GM12878 (cell line): ENCODE measurements at regions not wholly inside any gene's neighbourhood (a gene's known extent, or its start where the extent isn't known, plus 50 kb on each side); places are given as distances from the start of the nearest gene placed in this dataset.

ENCODE experiments used
- ATAC-seq: fragments of 200-7000 bp; cut with Tn5 transposase; 3 replicates; pipeline ENCODE4 v1.9.1; 2020; ENCODE audit warnings: mild to moderate bottlenecking, moderate library complexity
- BruUV-seq: library from RNA; stranded (reverse); fragments of 400-500 nt; replicated peaks from 2 replicates; lab custom pipeline; 2021; lab: Mats Ljungman, UMichigan
- CTCF ChIA-PET: fragments of 300-600 bp; sonication (Branson Sonifier 250); formaldehyde crosslinking; extraction: SDS; loops from one replicate; lab custom pipeline; 2021; ENCODE audit warnings: inconsistent platforms; lab: Yijun Ruan, JAX
- POLR2A ChIA-PET: fragments of 350-600 bp; formaldehyde crosslinking; extraction: SDS; loops from one replicate; lab custom pipeline; 2021; ENCODE audit warnings: inconsistent platforms; lab: Charles Lee
- RAD21 ChIA-PET: fragments of 300-600 bp; sonication (Branson Sonifier 250); formaldehyde crosslinking; loops from one replicate; lab custom pipeline; 2023; ENCODE audit warnings: antibody characterized with exemption; ENCODE audit not compliant: unreplicated experiment; lab: Charles Lee
- SMC1A ChIA-PET: fragments of 300-600 bp; sonication (Branson Sonifier 250); formaldehyde crosslinking; loops from one replicate; lab custom pipeline; 2023; ENCODE audit not compliant: unreplicated experiment, uncharacterized antibody; lab: Charles Lee
- DNase-seq: peaks from one replicate; pipeline ENCODE4 v3.0.0-alpha.2; 2011; ENCODE audit warnings: low read depth, low spot score
- FAIRE-seq: peaks from 3 replicates; lab custom pipeline; 2011; peaks lifted over from hg19 to GRCh38; lab: Jason Lieb, UNC
- H2AFZ ChIP-seq: 2 replicates; pipeline ENCODE4 v1.6.0; 2011; ENCODE audit warnings: low read depth, low read length, control low read depth; ENCODE audit not compliant: control insufficient read depth
- H3K27ac ChIP-seq: 2 replicates; pipeline ENCODE4 v1.5.1; 2011; ENCODE audit warnings: control low read depth; ENCODE audit not compliant: control insufficient read depth, insufficient read depth
- H3K27me3 ChIP-seq, 2 experiments: replicated peaks in 1 of 2; 2 replicates each; pipeline versions ENCODE4 v1.6.0 to v1.6.1; 2011; ENCODE audit warnings: low read length in 1 of 2; ENCODE audit not compliant: control insufficient read depth in 2 of 2, insufficient read depth in 2 of 2
- H3K36me3 ChIP-seq, 2 experiments: 2 replicates each; pipeline ENCODE4 v1.5.1; 2011; ENCODE audit warnings: low read length in 1 of 2; ENCODE audit not compliant: control insufficient read depth in 2 of 2, insufficient read depth in 2 of 2
- H3K4me1 ChIP-seq: 2 replicates; pipeline ENCODE4 v1.6.1; 2011; ENCODE audit warnings: mild to moderate bottlenecking, low read length, moderate library complexity, mixed read lengths; ENCODE audit not compliant: control insufficient read depth, insufficient read depth
- H3K4me2 ChIP-seq: 2 replicates; pipeline ENCODE4 v1.6.0; 2011; ENCODE audit warnings: control low read depth; ENCODE audit not compliant: control insufficient read depth, insufficient read depth
- H3K4me3 ChIP-seq: fragments of 200-600 bp; sonication (generic); 2 replicates; pipeline ENCODE4 v1.5.1; 2016
- H3K79me2 ChIP-seq: 2 replicates; pipeline ENCODE4 v1.6.0; 2011; ENCODE audit warnings: low read length; ENCODE audit not compliant: control insufficient read depth, insufficient read depth
- H3K9ac ChIP-seq: 2 replicates; pipeline ENCODE4 v1.8.0; 2011; ENCODE audit warnings: low read length, control low read depth, mixed read lengths; ENCODE audit not compliant: control insufficient read depth, insufficient read depth
- H3K9me3 ChIP-seq: replicated peaks from 3 replicates; pipeline ENCODE4 v1.5.1; 2011; ENCODE audit warnings: mild to moderate bottlenecking, low read length; ENCODE audit not compliant: control insufficient read depth, insufficient read depth
- H4K20me1 ChIP-seq: 2 replicates; pipeline ENCODE4 v1.6.0; 2011; ENCODE audit not compliant: control insufficient read depth, insufficient read depth
- CUX1 ChIP-seq: IDR thresholded peaks from 2 replicates; pipeline ENCODE4 v1.6.1; 2012; ENCODE audit warnings: improper control_type of control experiment, low read depth, low read length; ENCODE audit not compliant: insufficient replicate concordance
- E2F8 ChIP-seq: fragments of 450-650 bp; IDR thresholded peaks from 2 replicates; pipeline ENCODE4 v1.6.1; 2018; ENCODE audit warnings: mild to moderate bottlenecking, low read depth, moderate library complexity; ENCODE audit not compliant: partially characterized antibody
- MEF2A ChIP-seq: IDR thresholded peaks from 2 replicates; pipeline ENCODE4 v1.6.1; 2011; ENCODE audit warnings: low read depth, mild to moderate bottlenecking, low read length, moderate library complexity; ENCODE audit not compliant: insufficient read depth
- PKNOX1 ChIP-seq: fragments of 450-650 bp; IDR thresholded peaks from 2 replicates; pipeline ENCODE4 v1.6.1; 2016; ENCODE audit warnings: mild to moderate bottlenecking
- RFX5 ChIP-seq: IDR thresholded peaks from 2 replicates; pipeline ENCODE4 v1.6.1; 2011; ENCODE audit warnings: low read depth, low read length, improper control_type of control experiment
- SIX5 ChIP-seq: IDR thresholded peaks from 2 replicates; pipeline ENCODE4 v1.6.1; 2011; ENCODE audit warnings: mild to moderate bottlenecking, low read depth, low read length, moderate library complexity; ENCODE audit not compliant: severe bottlenecking
- USF2 ChIP-seq: IDR thresholded peaks from 2 replicates; pipeline ENCODE4 v1.6.1; 2011; ENCODE audit warnings: low read depth, low read length, improper control_type of control experiment, borderline replicate concordance
- WGBS: methylation state at CpG from one replicate; pipeline ENCODE4 v1.1.6; 2016; ENCODE audit warnings: low lambda C conversion rate; ENCODE audit not compliant: insufficient replicate concordance, insufficient coverage; ENCODE audit errors: missing lambda C conversion rate; 5-methylcytosine and 5-hydroxymethylcytosine counted together
- in situ Hi-C: fragments of 300-500 bp; cut with MboI; formaldehyde crosslinking; loops from 9 replicates; pipeline ENCODE4 v1.14.3; 2018; ENCODE audit warnings: mixed read lengths
- intact Hi-C: fragments of 100-400 bp; cut with micrococcal nuclease; formaldehyde crosslinking; loops from one replicate; pipeline ENCODE4 v1.14.2; 2022; ENCODE audit not compliant: unreplicated experiment
- TF ChIP-seq, protein P1 (sequence below): fragments of 450-650 bp; conservative IDR thresholded peaks from 2 replicates; pipeline ENCODE4 v1.6.1; 2017; ENCODE audit warnings: mild to moderate bottlenecking, moderate library complexity
- TF ChIP-seq, protein P2 (sequence below): fragments of 450-650 bp; IDR thresholded peaks from 2 replicates; pipeline ENCODE4 v1.6.1; 2017; ENCODE audit warnings: borderline replicate concordance

- WGBS = 24% methylated on average over 7 of the region's 7 CpGs
- intact Hi-C loops = no loop called here
- DNase-seq = no peak
- in situ Hi-C loops = no loop called here
- Histone ChIP-seq H3K27ac (no peak overlapping the region), H3K4me3 (no peak overlapping the region), H3K36me3 (no peaks in the 10 kb centered on the region), H3K4me2 (no peak overlapping the region), H4K20me1 (no peaks in the 10 kb centered on the region), H3K79me2 (no peaks in the 10 kb centered on the region), H3K4me1 (no peaks in the 10 kb centered on the region), H3K9ac (no peak overlapping the region), H3K9me3 (no peaks in the 10 kb centered on the region), H2AFZ (no peak overlapping the region), H3K27me3 (no peaks in the 10 kb centered on the region)
- POLR2A ChIA-PET = no interaction called here
- SMC1A ChIA-PET = no interaction called here
- CTCF ChIA-PET = no interaction called here
- BruUV-seq = no TSS peak
- RAD21 ChIA-PET = no interaction called here
- ATAC-seq = no peak
- no peak for FAIRE-seq
- TF ChIP-seq, protein P1, sequence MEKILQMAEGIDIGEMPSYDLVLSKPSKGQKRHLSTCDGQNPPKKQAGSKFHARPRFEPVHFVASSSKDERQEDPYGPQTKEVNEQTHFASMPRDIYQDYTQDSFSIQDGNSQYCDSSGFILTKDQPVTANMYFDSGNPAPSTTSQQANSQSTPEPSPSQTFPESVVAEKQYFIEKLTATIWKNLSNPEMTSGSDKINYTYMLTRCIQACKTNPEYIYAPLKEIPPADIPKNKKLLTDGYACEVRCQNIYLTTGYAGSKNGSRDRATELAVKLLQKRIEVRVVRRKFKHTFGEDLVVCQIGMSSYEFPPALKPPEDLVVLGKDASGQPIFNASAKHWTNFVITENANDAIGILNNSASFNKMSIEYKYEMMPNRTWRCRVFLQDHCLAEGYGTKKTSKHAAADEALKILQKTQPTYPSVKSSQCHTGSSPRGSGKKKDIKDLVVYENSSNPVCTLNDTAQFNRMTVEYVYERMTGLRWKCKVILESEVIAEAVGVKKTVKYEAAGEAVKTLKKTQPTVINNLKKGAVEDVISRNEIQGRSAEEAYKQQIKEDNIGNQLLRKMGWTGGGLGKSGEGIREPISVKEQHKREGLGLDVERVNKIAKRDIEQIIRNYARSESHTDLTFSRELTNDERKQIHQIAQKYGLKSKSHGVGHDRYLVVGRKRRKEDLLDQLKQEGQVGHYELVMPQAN = no peak
- no peak for TF ChIP-seq RFX5
- no peak for TF ChIP-seq SIX5
- TF ChIP-seq, protein P2, sequence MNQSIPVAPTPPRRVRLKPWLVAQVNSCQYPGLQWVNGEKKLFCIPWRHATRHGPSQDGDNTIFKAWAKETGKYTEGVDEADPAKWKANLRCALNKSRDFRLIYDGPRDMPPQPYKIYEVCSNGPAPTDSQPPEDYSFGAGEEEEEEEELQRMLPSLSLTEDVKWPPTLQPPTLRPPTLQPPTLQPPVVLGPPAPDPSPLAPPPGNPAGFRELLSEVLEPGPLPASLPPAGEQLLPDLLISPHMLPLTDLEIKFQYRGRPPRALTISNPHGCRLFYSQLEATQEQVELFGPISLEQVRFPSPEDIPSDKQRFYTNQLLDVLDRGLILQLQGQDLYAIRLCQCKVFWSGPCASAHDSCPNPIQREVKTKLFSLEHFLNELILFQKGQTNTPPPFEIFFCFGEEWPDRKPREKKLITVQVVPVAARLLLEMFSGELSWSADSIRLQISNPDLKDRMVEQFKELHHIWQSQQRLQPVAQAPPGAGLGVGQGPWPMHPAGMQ = no peak
- no peak for TF ChIP-seq PKNOX1
- no peak for TF ChIP-seq USF2
- no peak for TF ChIP-seq E2F8
- TF ChIP-seq MEF2A = no peak
- no peak for TF ChIP-seq CUX1
Observed at GRCh38 chr15:81851757-81852156, 194.1 kb downstream of the MEX3B start.
